Neural cell (in vitro differentiated cells): ENCODE measurements at regions not wholly inside any gene's neighbourhood (a gene's known extent, or its start where the extent isn't known, plus 50 kb on each side); places are given as distances from the start of the nearest gene placed in this dataset.

Source experiments
- H2AFZ ChIP-seq: fragments of 200-600, 300-800 bp; sonication (generic), shearing (Covaris generic); 2 replicates; pipeline ENCODE4 v1.6.0; 2014; ENCODE audit warnings: low read depth, mild to moderate bottlenecking, antibody characterized with exemption, low read length, moderate library complexity
- H3F3A ChIP-seq: fragments of 200-600 bp; shearing (Covaris generic); 2 replicates; pipeline ENCODE4 v1.6.1; 2016; ENCODE audit warnings: mild to moderate bottlenecking, moderate library complexity, mixed read lengths, antibody characterized with exemption, low read length; ENCODE audit not compliant: insufficient read depth, poor library complexity, severe bottlenecking
- H3K27ac ChIP-seq: fragments of 200-600, 300-800 bp; sonication (generic), shearing (Covaris generic); 2 replicates; pipeline ENCODE4 v1.5.1; 2014; ENCODE audit warnings: mild to moderate bottlenecking, low read length, moderate library complexity
- H3K27me3 ChIP-seq: fragments of 300-800, 200-600 bp; sonication (generic), shearing (Covaris generic); 2 replicates; pipeline ENCODE4 v1.6.0; 2014; ENCODE audit warnings: mild to moderate bottlenecking, low read depth, low read length, moderate library complexity; ENCODE audit not compliant: insufficient read depth
- H3K36me3 ChIP-seq: fragments of 300-800, 200-600 bp; sonication (generic), shearing (Covaris generic); 2 replicates; pipeline ENCODE4 v1.5.1; 2014; ENCODE audit warnings: mild to moderate bottlenecking, antibody characterized with exemption, low read length, moderate library complexity; ENCODE audit not compliant: insufficient read depth
- H3K4me2 ChIP-seq: fragments of 300-800, 200-600 bp; sonication (generic), shearing (Covaris generic); 2 replicates; pipeline ENCODE4 v1.6.0; 2014; ENCODE audit warnings: mild to moderate bottlenecking, low read length
- H3K4me3 ChIP-seq: fragments of 300-800, 200-600 bp; sonication (generic), shearing (Covaris generic); 2 replicates; pipeline ENCODE4 v1.5.1; 2014; ENCODE audit warnings: mild to moderate bottlenecking, low read length, moderate library complexity
- H3K79me2 ChIP-seq: fragments of 200-600 bp; shearing (Covaris generic); replicated peaks from 2 replicates; pipeline ENCODE4 v1.6.0; 2014; ENCODE audit warnings: mild to moderate bottlenecking, low read length, moderate library complexity; ENCODE audit not compliant: insufficient read depth
- H3K9ac ChIP-seq: fragments of 300-800, 200-600 bp; sonication (generic), shearing (Covaris generic); 2 replicates; pipeline ENCODE4 v1.6.1; 2016; ENCODE audit warnings: mild to moderate bottlenecking, low read length, mixed read lengths
- H3K9me2 ChIP-seq: fragments of 200-600 bp; shearing (Covaris generic); 2 replicates; pipeline ENCODE4 v1.6.1; 2016; ENCODE audit warnings: mild to moderate bottlenecking, low read length, mixed read lengths; ENCODE audit not compliant: insufficient read depth
- H3K9me3 ChIP-seq: fragments of 200-600, 300-800 bp; sonication (generic), shearing (Covaris generic); 2 replicates; pipeline ENCODE4 v1.6.1; 2016; ENCODE audit warnings: mild to moderate bottlenecking, mixed run types, low read length, moderate library complexity, mixed read lengths
- H4K20me1 ChIP-seq: fragments of 200-600 bp; shearing (Covaris generic); 2 replicates; pipeline ENCODE4 v1.6.1; 2016; ENCODE audit warnings: mild to moderate bottlenecking, mixed run types; ENCODE audit not compliant: insufficient read depth
- EP300 ChIP-seq: fragments of 450-650 bp; conservative IDR thresholded peaks from 2 replicates; pipeline ENCODE4 v1.6.1; 2014; ENCODE audit warnings: antibody characterized with exemption, mild to moderate bottlenecking, moderate library complexity; ENCODE audit not compliant: poor library complexity, severe bottlenecking
- EZH2 ChIP-seq: fragments of 200-600, 300-800 bp; shearing (Covaris generic), sonication (generic); IDR thresholded peaks from 2 replicates; pipeline ENCODE4 v1.6.1; 2014; ENCODE audit warnings: antibody characterized with exemption, low read length, borderline replicate concordance, mild to moderate bottlenecking; ENCODE audit not compliant: insufficient read depth, poor library complexity, severe bottlenecking
- MXI1 ChIP-seq: fragments of 450-650 bp; conservative IDR thresholded peaks from 2 replicates; pipeline ENCODE4 v1.6.1; 2014; ENCODE audit warnings: antibody characterized with exemption, mild to moderate bottlenecking; ENCODE audit not compliant: poor library complexity, severe bottlenecking
- POLR2AphosphoS5 ChIP-seq: IDR thresholded peaks from 2 replicates; pipeline ENCODE4 v1.6.1; 2012
- RAD21 ChIP-seq: fragments of 450-650 bp; conservative IDR thresholded peaks from 2 replicates; pipeline ENCODE4 v1.6.1; 2014; ENCODE audit warnings: antibody characterized with exemption, mild to moderate bottlenecking, moderate library complexity
- SMC3 ChIP-seq: fragments of 450-650 bp; conservative IDR thresholded peaks from 2 replicates; pipeline ENCODE4 v1.6.1; 2014; ENCODE audit warnings: antibody characterized with exemption, mild to moderate bottlenecking, moderate library complexity; ENCODE audit not compliant: poor library complexity
- TAF1 ChIP-seq: IDR thresholded peaks from 2 replicates; pipeline ENCODE4 v1.6.1; 2012; ENCODE audit warnings: low read depth
- TF ChIP-seq, protein P1 (sequence below): fragments of 450-650 bp; IDR thresholded peaks from 2 replicates; pipeline ENCODE4 v1.5.1; 2014; ENCODE audit warnings: antibody characterized with exemption, mild to moderate bottlenecking, moderate library complexity; ENCODE audit not compliant: poor library complexity, severe bottlenecking
- TF ChIP-seq, protein P2 (sequence below): IDR thresholded peaks from 2 replicates; pipeline ENCODE4 v1.6.1; 2012; ENCODE audit warnings: borderline replicate concordance

DNA sequence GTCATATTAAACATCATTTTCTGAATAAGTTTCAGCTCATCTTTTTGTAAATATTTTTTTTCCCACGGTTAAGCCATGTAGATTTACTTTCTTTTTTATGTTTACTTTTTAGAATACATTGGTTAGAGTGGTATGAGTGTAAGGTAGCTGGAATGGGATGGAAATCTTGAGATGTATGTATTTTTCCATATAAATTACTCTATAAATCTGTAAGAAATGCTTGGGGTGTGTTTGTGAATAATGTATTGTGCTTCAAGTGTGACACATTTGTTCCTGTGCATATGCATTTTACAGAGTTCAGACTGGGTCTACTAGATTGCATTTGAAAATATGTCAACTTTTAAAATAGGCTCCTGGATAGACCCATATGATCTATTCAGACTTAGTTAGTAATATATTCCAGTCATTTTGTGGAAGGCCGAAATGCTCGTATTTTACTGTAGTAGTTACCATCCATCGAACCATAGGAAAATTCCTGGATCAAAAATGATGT lies 756.8 kb downstream of the RAPGEF2 start:
- H3K9ac ChIP-seq = no peak overlapping the region
- TF ChIP-seq TAF1 = no peak
- TF ChIP-seq POLR2AphosphoS5 = no peak
- TF ChIP-seq, protein P1, sequence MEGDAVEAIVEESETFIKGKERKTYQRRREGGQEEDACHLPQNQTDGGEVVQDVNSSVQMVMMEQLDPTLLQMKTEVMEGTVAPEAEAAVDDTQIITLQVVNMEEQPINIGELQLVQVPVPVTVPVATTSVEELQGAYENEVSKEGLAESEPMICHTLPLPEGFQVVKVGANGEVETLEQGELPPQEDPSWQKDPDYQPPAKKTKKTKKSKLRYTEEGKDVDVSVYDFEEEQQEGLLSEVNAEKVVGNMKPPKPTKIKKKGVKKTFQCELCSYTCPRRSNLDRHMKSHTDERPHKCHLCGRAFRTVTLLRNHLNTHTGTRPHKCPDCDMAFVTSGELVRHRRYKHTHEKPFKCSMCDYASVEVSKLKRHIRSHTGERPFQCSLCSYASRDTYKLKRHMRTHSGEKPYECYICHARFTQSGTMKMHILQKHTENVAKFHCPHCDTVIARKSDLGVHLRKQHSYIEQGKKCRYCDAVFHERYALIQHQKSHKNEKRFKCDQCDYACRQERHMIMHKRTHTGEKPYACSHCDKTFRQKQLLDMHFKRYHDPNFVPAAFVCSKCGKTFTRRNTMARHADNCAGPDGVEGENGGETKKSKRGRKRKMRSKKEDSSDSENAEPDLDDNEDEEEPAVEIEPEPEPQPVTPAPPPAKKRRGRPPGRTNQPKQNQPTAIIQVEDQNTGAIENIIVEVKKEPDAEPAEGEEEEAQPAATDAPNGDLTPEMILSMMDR = no peak
- H3K36me3 ChIP-seq = no peaks in the 10 kb centered on the region

DNA sequence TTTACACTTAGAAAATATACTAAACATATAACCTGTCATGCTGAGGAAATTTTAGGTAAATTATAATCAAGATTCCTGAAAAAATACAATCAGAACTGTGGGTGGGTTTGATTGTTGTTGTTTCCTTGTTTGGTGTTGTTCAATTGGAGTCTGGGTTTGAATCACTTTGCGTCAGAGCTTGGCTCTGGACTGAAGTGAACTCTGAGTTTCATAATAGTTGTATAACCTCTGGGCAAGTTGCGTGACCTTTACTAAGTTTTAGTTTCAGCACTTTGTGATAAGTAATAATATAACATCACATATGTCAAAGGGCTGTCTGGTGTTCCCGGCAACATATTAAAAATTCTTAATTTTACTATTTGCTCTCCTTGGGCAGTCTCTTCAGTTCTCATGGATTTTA lies 758.1 kb downstream of the RAPGEF2 start:
- no peak overlapping the region for H2AFZ ChIP-seq
- H3K9ac ChIP-seq = no peak overlapping the region
- TF ChIP-seq EP300 (no peak), EZH2 (no peak), MXI1 (no peak), TAF1 (no peak), POLR2AphosphoS5 (no peak), RAD21 (no peak), SMC3 (no peak)
- TF ChIP-seq, protein P1 = no peak
- TF ChIP-seq, protein P2, sequence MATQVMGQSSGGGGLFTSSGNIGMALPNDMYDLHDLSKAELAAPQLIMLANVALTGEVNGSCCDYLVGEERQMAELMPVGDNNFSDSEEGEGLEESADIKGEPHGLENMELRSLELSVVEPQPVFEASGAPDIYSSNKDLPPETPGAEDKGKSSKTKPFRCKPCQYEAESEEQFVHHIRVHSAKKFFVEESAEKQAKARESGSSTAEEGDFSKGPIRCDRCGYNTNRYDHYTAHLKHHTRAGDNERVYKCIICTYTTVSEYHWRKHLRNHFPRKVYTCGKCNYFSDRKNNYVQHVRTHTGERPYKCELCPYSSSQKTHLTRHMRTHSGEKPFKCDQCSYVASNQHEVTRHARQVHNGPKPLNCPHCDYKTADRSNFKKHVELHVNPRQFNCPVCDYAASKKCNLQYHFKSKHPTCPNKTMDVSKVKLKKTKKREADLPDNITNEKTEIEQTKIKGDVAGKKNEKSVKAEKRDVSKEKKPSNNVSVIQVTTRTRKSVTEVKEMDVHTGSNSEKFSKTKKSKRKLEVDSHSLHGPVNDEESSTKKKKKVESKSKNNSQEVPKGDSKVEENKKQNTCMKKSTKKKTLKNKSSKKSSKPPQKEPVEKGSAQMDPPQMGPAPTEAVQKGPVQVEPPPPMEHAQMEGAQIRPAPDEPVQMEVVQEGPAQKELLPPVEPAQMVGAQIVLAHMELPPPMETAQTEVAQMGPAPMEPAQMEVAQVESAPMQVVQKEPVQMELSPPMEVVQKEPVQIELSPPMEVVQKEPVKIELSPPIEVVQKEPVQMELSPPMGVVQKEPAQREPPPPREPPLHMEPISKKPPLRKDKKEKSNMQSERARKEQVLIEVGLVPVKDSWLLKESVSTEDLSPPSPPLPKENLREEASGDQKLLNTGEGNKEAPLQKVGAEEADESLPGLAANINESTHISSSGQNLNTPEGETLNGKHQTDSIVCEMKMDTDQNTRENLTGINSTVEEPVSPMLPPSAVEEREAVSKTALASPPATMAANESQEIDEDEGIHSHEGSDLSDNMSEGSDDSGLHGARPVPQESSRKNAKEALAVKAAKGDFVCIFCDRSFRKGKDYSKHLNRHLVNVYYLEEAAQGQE = no peak
- no peaks in the 10 kb centered on the region for H3K9me3 ChIP-seq
- no peak overlapping the region for H3K4me3 ChIP-seq
- no peak overlapping the region for H3K4me2 ChIP-seq
- H3K27me3 ChIP-seq = no peaks in the 10 kb centered on the region
- no peak overlapping the region for H3K27ac ChIP-seq
- no peaks in the 10 kb centered on the region for H3F3A ChIP-seq
- no peaks in the 10 kb centered on the region for H4K20me1 ChIP-seq
- H3K79me2 ChIP-seq = no peaks in the 10 kb centered on the region
- no peaks in the 10 kb centered on the region for H3K36me3 ChIP-seq
- no peaks in the 10 kb centered on the region for H3K9me2 ChIP-seq

More for the DNA sequence above, 756.8 kb downstream of the RAPGEF2 start:
- no peak overlapping the region for H2AFZ ChIP-seq
- H4K20me1 ChIP-seq = no peaks in the 10 kb centered on the region
- no peaks in the 10 kb centered on the region for H3K9me3 ChIP-seq
- H3K4me2 ChIP-seq = no peak overlapping the region
- no peak overlapping the region for H3K4me3 ChIP-seq
- H3K79me2 ChIP-seq = no peaks in the 10 kb centered on the region
- no peaks in the 10 kb centered on the region for H3F3A ChIP-seq
- H3K27ac ChIP-seq = no peak overlapping the region
- H3K9me2 ChIP-seq = no peaks in the 10 kb centered on the region
- H3K27me3 ChIP-seq = no peaks in the 10 kb centered on the region
